Lower leg skin (tissue), 4 donors: ENCODE measurements at regions not wholly inside any gene's neighbourhood (a gene's known extent, or its start where the extent isn't known, plus 50 kb on each side); places are given as distances from the start of the nearest gene placed in this dataset.

ENCODE experiments used
- DNase-seq, 2 donors: peaks; one replicate each; pipeline ENCODE4 v3.0.0-alpha.2; 2019; ENCODE audit warnings: low spot score in 2 of 2
- H3K4me3 ChIP-seq: fragments of 200-600 bp; sonication (generic); 2 replicates; pipeline ENCODE4 v1.5.1; 2017; ENCODE audit warnings: mild to moderate bottlenecking, low read depth; ENCODE audit not compliant: poor library complexity, severe bottlenecking
- POLR2A ChIP-seq, 2 donors: fragments of 450-650 bp; IDR thresholded peaks; one replicate each; pipeline ENCODE4 v1.6.1; 2016 to 2017; ENCODE audit warnings: antibody characterized with exemption in 2 of 2, mild to moderate bottlenecking in 1 of 2, moderate library complexity in 1 of 2
- WGBS, 2 donors: methylation state at CpG; one replicate each; pipeline ENCODE4 v1.1.5; 2018; 5-methylcytosine and 5-hydroxymethylcytosine counted together
- intact Hi-C: fragments of 100-400 bp; cut with DNase I; formaldehyde crosslinking; loops from one replicate; pipeline ENCODE4 v1.15.0; 2023; ENCODE audit warnings: low total_unique reads
- TF ChIP-seq, protein P1 (sequence below), 3 donors: fragments of 450-650 bp; IDR thresholded peaks; one replicate each; pipeline ENCODE4 v1.5.1; 2016; ENCODE audit warnings: antibody characterized with exemption in 3 of 3, mild to moderate bottlenecking in 3 of 3, moderate library complexity in 2 of 3

DNA sequence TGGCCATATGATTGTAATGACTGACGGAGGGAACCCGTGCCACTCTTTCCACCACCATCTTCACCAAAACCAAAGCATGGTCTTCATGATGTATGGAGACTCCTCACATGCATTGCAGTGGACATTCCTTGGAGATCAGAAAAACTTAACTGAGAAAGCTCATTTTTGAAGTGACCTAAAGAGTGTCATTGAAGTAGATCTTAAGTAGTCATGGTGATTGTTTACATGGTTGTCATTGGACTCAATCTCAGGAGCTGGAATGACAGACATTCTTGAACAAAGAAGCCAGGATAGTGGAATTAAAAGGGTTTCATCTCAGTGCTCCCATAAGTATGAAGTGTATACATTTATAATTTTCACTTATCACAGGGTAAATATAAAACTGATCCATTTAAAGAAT lies 236.7 kb upstream of the IPO5 start:
- TF ChIP-seq, protein P1, sequence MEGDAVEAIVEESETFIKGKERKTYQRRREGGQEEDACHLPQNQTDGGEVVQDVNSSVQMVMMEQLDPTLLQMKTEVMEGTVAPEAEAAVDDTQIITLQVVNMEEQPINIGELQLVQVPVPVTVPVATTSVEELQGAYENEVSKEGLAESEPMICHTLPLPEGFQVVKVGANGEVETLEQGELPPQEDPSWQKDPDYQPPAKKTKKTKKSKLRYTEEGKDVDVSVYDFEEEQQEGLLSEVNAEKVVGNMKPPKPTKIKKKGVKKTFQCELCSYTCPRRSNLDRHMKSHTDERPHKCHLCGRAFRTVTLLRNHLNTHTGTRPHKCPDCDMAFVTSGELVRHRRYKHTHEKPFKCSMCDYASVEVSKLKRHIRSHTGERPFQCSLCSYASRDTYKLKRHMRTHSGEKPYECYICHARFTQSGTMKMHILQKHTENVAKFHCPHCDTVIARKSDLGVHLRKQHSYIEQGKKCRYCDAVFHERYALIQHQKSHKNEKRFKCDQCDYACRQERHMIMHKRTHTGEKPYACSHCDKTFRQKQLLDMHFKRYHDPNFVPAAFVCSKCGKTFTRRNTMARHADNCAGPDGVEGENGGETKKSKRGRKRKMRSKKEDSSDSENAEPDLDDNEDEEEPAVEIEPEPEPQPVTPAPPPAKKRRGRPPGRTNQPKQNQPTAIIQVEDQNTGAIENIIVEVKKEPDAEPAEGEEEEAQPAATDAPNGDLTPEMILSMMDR (IDR thresholded peaks at IDR 0.05), result no peak
- 66 to 100% methylated on average over 2 of the region's 2 CpGs for WGBS, 2 donors
- H3K4me3 ChIP-seq, result no peak overlapping the region
- no peak for DNase-seq
- intact Hi-C loops, result no loop called here

DNA sequence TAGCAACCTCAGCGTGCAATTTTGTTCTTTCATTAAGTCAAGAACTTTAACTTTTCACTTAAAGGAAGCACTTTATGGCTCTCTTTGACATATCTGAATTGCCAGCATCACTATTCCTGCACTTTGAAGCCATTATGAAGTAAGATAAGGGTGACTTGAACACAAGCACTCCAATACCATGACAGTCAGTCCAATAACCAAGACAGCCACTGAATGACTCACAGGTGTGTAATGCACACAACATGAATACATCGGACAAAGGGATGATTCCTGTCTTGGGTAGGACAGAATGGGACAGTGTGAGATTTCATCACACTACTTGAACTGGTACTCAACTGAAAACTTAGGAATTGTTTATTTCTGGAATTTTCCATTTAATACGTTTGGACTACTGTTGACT lies 233.7 kb upstream of the IPO5 start:
- DNase-seq, result no peak
- 92 to 94% methylated on average over 3 of the region's 3 CpGs for WGBS, 2 donors
- TF ChIP-seq, protein P1 (IDR thresholded peaks at IDR 0.05), result no peak
- no peak for TF ChIP-seq POLR2A (IDR thresholded peaks at IDR 0.05)
- H3K4me3 ChIP-seq, result no peak overlapping the region
- intact Hi-C loops, result no loop called here

DNA sequence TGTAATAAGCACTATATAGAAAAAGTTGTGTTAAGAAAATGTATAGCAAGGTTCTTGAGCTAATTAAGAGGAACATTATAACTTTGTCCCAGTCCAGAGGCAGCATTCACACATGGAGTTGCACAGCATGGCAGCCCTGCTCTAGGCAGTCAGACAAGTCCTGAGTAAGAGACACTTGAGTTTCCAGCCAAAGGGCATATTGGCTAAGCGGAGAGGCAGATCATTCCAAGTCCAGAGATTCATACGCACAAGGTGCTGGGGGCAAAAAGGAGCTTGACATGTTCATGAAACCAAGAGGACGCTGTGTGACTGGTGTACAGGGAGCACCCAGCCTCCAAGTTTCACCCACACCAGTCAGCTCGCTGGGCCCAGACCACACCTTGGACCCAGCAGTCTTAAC lies 232.6 kb upstream of the IPO5 start:
- no peak for TF ChIP-seq POLR2A (IDR thresholded peaks at IDR 0.05)
- TF ChIP-seq, protein P1 (IDR thresholded peaks at IDR 0.05), result no peak
- 75 to 84% methylated on average over 4 of the region's 4 CpGs for WGBS, 2 donors
- no peak overlapping the region for H3K4me3 ChIP-seq
- intact Hi-C loops, result no loop called here
- DNase-seq, result no peak

DNA sequence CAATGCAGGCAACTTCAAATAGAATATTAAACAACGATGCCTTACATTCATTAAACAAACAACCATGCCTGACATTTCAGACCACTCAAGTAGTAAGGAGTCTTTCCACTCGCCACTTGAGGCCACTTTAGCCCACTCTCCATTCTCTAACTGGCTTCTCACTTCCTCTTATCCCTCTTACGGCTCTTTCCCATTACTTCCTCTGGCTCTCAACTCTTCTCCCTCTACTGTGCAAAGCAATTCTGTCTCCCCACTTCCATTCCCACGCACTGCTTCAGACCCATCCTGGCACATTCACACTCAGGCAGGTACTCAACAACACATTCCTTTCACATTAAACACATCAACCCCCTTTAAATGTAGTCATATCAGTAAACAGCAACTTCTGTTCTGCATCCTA lies 229.8 kb upstream of the IPO5 start:
- TF ChIP-seq, protein P1 (IDR thresholded peaks at IDR 0.05), result no peak
- TF ChIP-seq POLR2A (IDR thresholded peaks at IDR 0.05), result no peak
- no peak for DNase-seq
- 70 to 79% methylated on average over 4 of the region's 4 CpGs for WGBS, 2 donors
- no peak overlapping the region for H3K4me3 ChIP-seq
- intact Hi-C loops, result no loop called here

DNA sequence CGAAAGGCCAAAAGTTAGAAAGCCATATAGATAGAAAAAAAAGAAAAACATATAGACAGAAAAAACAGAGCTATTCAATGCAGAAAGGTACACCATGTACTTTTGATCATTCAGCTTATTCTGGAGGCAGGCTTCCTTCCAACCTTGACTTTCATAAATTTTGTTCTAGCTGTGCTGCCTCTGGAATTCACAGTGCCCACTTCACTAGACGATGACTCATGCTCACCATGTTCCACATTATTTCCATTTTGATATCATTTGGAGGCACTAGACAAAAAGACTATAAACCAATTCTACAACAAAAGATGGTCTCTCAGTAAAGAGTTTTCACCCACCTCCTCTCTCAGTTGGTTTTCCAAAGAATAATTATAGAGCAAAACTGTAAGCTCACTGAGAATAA lies 229.0 kb upstream of the IPO5 start:
- intact Hi-C loops, result no loop called here
- TF ChIP-seq, protein P1 (IDR thresholded peaks at IDR 0.05), result no peak
- TF ChIP-seq POLR2A (IDR thresholded peaks at IDR 0.05), result no peak
- DNase-seq, result no peak
- H3K4me3 ChIP-seq, result no peak overlapping the region
- WGBS, 2 donors, result 73 to 80% methylated on average over 2 of the region's 2 CpGs

DNA sequence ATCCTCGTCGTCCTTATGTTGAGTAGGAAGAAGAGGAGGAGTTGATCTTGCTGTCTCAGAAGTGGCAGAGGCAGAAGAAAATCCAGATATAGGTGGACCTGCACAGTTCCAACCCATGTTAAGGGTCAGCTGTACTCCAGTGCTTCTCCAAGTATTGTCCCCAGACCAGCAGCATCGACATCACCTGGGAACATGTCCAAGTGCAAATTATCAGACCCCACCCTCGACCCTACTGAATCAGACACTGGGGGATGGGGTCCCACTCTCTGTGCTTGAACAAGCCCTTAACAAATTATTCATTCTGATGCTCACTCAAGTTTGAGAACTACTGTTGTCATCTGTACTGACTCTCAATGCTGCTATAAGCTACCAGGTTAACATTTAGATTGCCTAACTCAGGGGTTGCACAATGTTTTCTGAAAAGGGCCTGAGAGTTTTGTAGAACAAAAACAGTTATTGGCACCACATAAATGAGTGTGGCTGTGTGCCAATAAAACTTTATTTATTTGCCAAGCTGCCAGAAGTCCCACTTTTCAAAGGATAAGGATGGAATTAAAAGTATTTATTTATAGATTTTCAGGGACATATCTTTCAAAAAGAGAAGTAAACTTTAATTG lies 226.7 kb upstream of the IPO5 start:
- 57 to 63% methylated on average over 4 of the region's 4 CpGs for WGBS, 2 donors
- intact Hi-C loops, result no loop called here
- DNase-seq, result no peak
- no peak overlapping the region for H3K4me3 ChIP-seq
- TF ChIP-seq POLR2A (IDR thresholded peaks at IDR 0.05), result no peak
- TF ChIP-seq, protein P1 (IDR thresholded peaks at IDR 0.05), result no peak
